GM23338 (cell line): ENCODE measurements at regions not wholly inside any gene's neighbourhood (a gene's known extent, or its start where the extent isn't known, plus 50 kb on each side); places are given as distances from the start of the nearest gene placed in this dataset.

Experiments
- EZH2phosphoT487 ChIP-seq: fragments of 200-600 bp; sonication (generic); IDR thresholded peaks from one replicate; pipeline ENCODE4 v1.8.1; 2018; ENCODE audit warnings: antibody characterized with exemption; ENCODE audit not compliant: unreplicated experiment
- POLR2AphosphoS5 ChIP-seq: IDR thresholded peaks from 2 replicates; pipeline ENCODE4 v1.6.1; 2016; ENCODE audit warnings: antibody characterized with exemption, low read depth

DNA sequence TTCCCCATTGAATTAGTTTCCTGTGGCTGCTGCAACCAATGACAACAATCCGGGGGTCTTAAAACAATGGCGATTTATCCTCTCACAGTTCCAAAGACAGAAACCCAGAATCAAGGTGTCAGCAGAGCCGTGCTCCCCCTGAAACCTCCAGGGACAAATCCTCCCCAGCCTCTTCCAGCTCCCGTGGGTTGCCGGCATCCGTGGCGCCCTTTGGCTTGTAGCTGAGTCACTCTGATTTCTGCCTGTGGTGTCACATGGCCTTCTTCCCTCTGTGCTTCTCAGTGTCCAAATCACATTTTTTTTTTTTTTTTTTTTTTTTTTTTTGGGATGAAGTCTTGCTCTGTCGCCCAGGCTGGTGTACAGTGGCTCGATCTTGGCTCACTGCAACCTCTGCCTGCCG is 64.5 kb upstream of the STX18 start:
- no peak for TF ChIP-seq POLR2AphosphoS5
- TF ChIP-seq EZH2phosphoT487 = no peak
